MM.1S (cell line): ENCODE measurements at regions not wholly inside any gene's neighbourhood (a gene's known extent, or its start where the extent isn't known, plus 50 kb on each side); places are given as distances from the start of the nearest gene placed in this dataset.

Experiments used
- CTCF ChIP-seq: fragments of 300-600 bp; sonication (generic); IDR thresholded peaks from 2 replicates; pipeline ENCODE4 v1.5.1; 2016; ENCODE audit warnings: antibody characterized with exemption, low read length, mixed read lengths
- EZH2 ChIP-seq: fragments of 300-600 bp; sonication (generic); optimal IDR thresholded peaks from 2 replicates; pipeline ENCODE3; 2017; ENCODE audit warnings: low read depth, mild to moderate bottlenecking, antibody characterized with exemption, low read length, mixed read lengths
- EZH2phosphoT487 ChIP-seq: fragments of 300-600 bp; sonication (generic); IDR thresholded peaks from 2 replicates; pipeline ENCODE4 v1.6.1; 2018; ENCODE audit warnings: antibody characterized with exemption, low read length

- TF ChIP-seq CTCF: no peak
- TF ChIP-seq EZH2: no peak
- TF ChIP-seq EZH2phosphoT487: no peak
These were observed 127.9 kb upstream of the STT3B start for GRCh38 chr3:31404871-31405270.
